Esophagus (tissue), 2 donors: ENCODE measurements at regions not wholly inside any gene's neighbourhood (a gene's known extent, or its start where the extent isn't known, plus 50 kb on each side); places are given as distances from the start of the nearest gene placed in this dataset.
"Not testable (repeated sequence)": the region's sequence is repeated elsewhere in the genome, so short reads cannot be mapped to it uniquely, and the experiment has no call there.

Source experiments
- H3K27ac ChIP-seq, 2 donors: one replicate each; pipeline ENCODE4 v1.5.1; 2013; ENCODE audit warnings: low read depth in 2 of 2, mild to moderate bottlenecking in 2 of 2, inconsistent platforms in 1 of 2, low read length in 1 of 2, moderate library complexity in 1 of 2
- H3K27me3 ChIP-seq, 2 donors: one replicate each; pipeline ENCODE4 v1.6.1; 2013; ENCODE audit warnings: low read length in 2 of 2, control low read depth in 1 of 2, mild to moderate bottlenecking in 1 of 2; ENCODE audit not compliant: insufficient read depth in 2 of 2, control insufficient read depth in 1 of 2
- H3K36me3 ChIP-seq, 2 donors: one replicate each; pipeline ENCODE4 v1.6.1; 2013; ENCODE audit warnings: low read length in 1 of 2; ENCODE audit not compliant: control insufficient read depth in 2 of 2, insufficient read depth in 2 of 2
- H3K4me1 ChIP-seq, 2 donors: one replicate each; pipeline ENCODE4 v1.6.1; 2013; ENCODE audit warnings: low read length in 1 of 2; ENCODE audit not compliant: control insufficient read depth in 2 of 2, insufficient read depth in 2 of 2
- H3K4me3 ChIP-seq, 2 donors: one replicate each; pipeline ENCODE4 v1.5.1; 2013; ENCODE audit warnings: low read length in 2 of 2, mild to moderate bottlenecking in 2 of 2, low read depth in 1 of 2, moderate library complexity in 1 of 2
- H3K9me3 ChIP-seq, 2 donors: one replicate each; pipeline ENCODE4 v1.6.1; 2013; ENCODE audit warnings: mild to moderate bottlenecking in 2 of 2, low read depth in 1 of 2, low read length in 1 of 2, moderate library complexity in 1 of 2; ENCODE audit not compliant: control insufficient read depth in 2 of 2, insufficient read depth in 1 of 2
- WGBS, 2 donors: extraction: QIAGEN DNeasy Blood & Tissue Kit; methylation state at CpG; one replicate each; pipeline ENCODE4 v1.1.7; 2013; 5-methylcytosine and 5-hydroxymethylcytosine counted together
- donor health status: healthy with polysubstance abuse.
- donor health status: Bipolar disorder and iron deficiency.

DNA sequence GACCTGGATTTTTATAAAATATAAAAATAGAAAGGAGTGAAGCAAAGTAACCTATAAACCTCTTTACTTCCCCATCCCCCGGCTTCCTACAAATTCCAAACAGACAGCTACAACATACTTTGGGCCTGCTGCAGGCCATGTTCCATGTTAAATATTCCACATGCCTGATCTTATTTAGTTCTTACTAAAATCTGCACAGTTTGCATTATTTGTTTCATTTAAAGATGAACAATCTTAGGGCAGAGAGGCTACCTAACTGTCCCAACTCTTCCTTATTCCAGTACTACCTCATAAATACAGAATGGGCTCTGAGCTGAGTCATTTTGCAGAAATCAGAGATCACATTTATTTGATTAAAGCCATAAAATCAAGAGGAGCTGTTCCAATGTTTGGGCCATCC lies 665.0 kb downstream of the PDCD6IP start:
- Histone ChIP-seq H3K27me3 (no peaks in the 10 kb centered on the region), H3K27ac (no peak overlapping the region), H3K36me3 (no peaks in the 10 kb centered on the region), H3K4me1 (no peaks in the 10 kb centered on the region), H3K9me3 (peaks cover 2 to 3% of the 10 kb centered on the region in 2 donors), H3K4me3 (no peak overlapping the region)
- 86% methylated on average over 1 of the region's 1 CpG for WGBS, 2 donors

DNA sequence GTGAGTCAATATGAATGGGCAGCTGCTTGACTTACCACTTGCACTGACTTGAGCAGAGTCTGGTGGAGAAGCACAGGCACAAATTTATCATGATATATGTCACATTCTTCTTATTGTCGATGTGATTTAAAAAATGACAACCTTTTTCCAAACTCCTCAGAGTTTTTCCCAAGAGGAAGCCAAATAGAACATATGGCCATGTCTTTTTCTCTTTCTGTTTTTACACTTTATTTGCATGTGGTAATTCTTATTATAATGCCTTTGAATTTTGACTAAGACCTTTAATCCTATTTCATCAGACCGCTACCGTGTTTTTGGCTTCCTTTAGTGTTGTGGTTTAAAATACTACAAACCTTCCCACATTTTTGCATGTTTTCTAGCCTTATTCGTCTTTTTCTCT lies 666.2 kb downstream of the PDCD6IP start:
- Histone ChIP-seq H3K27ac (no peak overlapping the region), H3K36me3 (no peaks in the 10 kb centered on the region), H3K4me1 (no peaks in the 10 kb centered on the region), H3K27me3 (no peaks in the 10 kb centered on the region), H3K9me3 (peaks cover 2 to 3% of the 10 kb centered on the region in 2 donors), H3K4me3 (no peak overlapping the region)
- 62 to 66% methylated on average over 4 of the region's 4 CpGs for WGBS, 2 donors

DNA sequence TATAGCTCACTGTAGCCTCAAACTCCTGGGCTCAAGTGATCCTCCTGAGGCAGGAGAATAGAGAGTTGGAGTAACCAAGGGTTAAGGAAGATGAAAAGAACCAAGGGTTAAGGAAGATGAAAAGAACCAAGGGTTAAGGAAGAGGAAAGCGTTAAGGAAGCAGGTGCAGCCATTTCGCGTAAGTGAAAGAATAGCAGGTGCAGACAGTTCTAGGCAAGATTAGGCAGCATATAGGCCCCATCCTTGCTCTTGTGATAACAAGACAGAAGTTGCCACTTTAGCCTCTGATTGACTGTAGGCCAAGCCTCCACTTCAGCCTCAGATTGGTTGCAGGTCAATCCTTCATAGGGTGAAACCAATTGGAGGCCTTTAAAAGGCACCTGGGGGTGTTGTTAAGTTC lies 677.4 kb downstream of the PDCD6IP start:
- Histone ChIP-seq H3K27ac (no peak overlapping the region), H3K27me3 (no peaks in the 10 kb centered on the region), H3K4me1 (no peaks in the 10 kb centered on the region), H3K9me3 (no peaks in the 10 kb centered on the region), H3K36me3 (no peaks in the 10 kb centered on the region), H3K4me3 (no peak overlapping the region)
- 78 to 84% methylated on average over 3 of the region's 3 CpGs for WGBS, 2 donors

DNA sequence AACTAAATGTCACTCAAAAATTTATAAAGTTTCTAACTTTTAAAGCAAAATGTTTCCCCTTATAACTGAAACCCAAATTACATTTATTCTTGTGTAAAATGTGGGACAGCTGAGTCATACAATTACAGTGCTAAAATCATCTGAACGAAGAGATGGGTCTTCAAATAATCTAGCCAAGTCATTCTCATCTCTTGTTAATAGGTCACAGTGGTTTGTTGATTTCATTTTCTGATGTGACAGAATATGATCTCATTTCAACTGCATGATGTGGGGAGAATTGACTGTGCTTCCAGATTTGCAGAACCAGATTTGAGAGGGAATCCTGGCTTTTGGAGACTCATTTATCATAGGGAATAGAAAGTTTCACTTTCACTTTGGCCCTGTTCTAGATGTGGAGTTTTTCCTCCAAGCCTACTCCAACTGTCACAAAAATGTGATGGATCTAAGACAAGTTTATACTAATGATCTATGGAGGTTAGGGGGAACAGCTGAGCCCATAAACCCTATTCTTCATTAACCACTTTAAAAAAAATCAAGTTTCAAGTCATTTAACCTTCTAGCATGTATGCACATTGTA lies 685.0 kb downstream of the PDCD6IP start:
- Histone ChIP-seq H3K36me3 (no peaks in the 10 kb centered on the region), H3K27me3 (no peaks in the 10 kb centered on the region), H3K9me3 (no peaks in the 10 kb centered on the region), H3K4me1 (no peaks in the 10 kb centered on the region), H3K4me3 (no peak overlapping the region), H3K27ac (no peak overlapping the region)
- WGBS, 2 donors, result 41 to 69% methylated on average over 1 of the region's 1 CpG

DNA sequence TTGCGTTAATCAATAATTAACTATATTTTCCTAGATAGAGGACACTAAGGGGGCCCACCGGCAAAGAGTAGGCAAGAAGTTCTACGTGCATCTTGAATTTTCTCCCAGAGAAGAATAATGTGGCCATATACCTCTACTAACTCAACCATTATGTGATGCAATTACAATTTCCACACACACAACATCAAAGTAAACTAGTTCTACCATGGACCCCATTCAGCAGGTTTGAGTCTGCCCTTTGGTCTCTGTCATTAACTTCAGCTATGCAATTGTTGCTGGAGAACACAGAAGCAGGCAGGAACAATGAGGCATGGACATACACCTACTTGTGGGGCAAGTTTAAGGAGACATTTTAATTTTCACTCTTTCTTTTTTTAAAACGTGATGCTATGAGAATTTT lies 705.9 kb downstream of the PDCD6IP start:
- Histone ChIP-seq H3K27me3 (no peaks in the 10 kb centered on the region), H3K36me3 (no peaks in the 10 kb centered on the region), H3K27ac (no peak overlapping the region), H3K4me3 (no peak overlapping the region), H3K4me1 (no peaks in the 10 kb centered on the region), H3K9me3 (no peaks in the 10 kb centered on the region)
- 74 to 83% methylated on average over 4 of the region's 4 CpGs for WGBS, 2 donors

DNA sequence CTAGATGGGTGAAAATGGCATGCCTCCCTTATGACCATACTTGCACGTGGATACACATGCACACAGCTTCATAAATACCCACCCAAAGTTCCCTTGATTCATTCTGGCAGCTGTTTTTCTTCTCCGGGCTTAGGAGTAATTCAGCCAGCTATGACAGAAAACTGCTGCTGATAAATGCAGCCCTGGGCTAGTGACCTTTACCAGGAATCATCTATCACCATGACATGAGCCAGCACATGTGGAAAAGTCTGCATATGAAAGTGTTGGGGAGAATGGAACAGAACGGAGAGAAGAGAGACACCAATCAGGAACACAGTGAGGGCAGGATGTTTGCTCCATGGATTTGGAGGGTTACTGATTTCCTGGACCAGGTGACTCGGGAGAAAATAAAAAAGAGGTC lies 706.3 kb downstream of the PDCD6IP start:
- H3K36me3 ChIP-seq, result no peaks in the 10 kb centered on the region
- H3K4me1 ChIP-seq, result no peaks in the 10 kb centered on the region
- H3K27me3 ChIP-seq, result no peaks in the 10 kb centered on the region
- H3K27ac ChIP-seq, result no peak overlapping the region
- WGBS, 2 donors, result 29 to 38% methylated on average over 4 of the region's 4 CpGs
- H3K4me3 ChIP-seq, result no peak overlapping the region
- H3K9me3 ChIP-seq, result no peaks in the 10 kb centered on the region

DNA sequence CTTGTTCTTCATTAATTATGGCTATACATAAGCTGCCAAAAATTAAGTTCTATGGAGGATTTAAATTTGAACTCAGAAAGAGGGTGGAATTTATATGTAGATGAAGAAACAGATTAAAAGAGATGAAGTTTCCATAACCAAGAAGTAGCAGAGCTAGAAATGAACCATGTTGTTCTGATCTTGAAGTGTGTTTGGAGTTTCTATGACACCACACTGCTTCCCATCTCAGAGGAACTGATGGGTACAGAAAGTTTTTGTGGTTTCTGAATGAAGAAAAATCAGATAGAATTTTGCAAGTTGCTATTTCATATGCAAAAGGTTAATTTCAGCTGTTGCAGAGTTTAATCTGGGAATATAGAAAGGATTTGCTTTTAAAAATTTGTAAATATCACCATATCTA lies 710.3 kb downstream of the PDCD6IP start:
- Histone ChIP-seq H3K27me3 (no peaks in the 10 kb centered on the region), H3K36me3 (no peaks in the 10 kb centered on the region), H3K9me3 (no peaks in the 10 kb centered on the region), H3K27ac (no peak overlapping the region), H3K4me1 (no peaks in the 10 kb centered on the region), H3K4me3 (no peak overlapping the region)

DNA sequence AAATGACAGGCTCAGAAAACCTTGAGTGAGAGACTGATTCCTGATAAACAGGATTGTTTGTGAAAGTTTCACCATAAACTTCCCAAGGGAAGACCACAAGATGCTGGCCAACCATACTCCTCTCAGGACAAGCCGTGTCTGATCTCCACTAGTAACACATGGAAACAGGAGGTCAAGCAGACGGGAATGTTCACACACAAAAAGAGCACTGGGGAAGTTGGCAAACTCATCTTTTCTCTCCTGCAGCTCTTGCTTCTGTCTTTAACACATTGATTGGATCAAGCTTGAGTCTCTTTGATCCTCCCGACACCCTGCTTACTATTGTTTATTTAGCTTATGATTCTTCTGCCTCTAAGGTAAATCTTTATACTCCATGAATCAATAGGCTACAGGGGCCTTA lies 713.5 kb downstream of the PDCD6IP start:
- no peaks in the 10 kb centered on the region for H3K9me3 ChIP-seq
- no peaks in the 10 kb centered on the region for H3K4me1 ChIP-seq
- H3K36me3 ChIP-seq, result no peaks in the 10 kb centered on the region
- no peak overlapping the region for H3K27ac ChIP-seq
- H3K27me3 ChIP-seq, result no peaks in the 10 kb centered on the region
- 28 to 35% methylated on average over 3 of the region's 3 CpGs for WGBS, 2 donors
- H3K4me3 ChIP-seq, result no peak overlapping the region

DNA sequence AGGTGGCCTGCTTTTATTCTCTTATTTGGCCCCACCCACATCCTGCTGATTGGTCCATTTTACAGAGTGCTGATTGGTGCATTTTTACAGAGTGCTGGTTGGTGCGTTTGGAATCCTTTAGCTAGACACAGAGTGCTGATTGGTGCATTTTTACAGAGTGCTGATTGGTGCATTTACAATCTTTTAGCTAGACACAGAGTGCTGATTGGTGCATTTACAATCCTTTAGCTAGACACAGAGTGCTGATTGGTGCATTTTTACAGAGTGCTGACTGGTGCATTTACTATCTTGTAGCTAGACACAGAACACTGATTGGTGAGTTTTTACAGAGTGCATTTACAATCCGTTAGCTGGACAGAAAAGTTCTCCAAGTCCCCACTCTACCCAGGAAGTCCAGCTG lies 720.6 kb downstream of the PDCD6IP start:
- 83 to 95% methylated on average over 2 of the region's 2 CpGs for WGBS, 2 donors

DNA sequence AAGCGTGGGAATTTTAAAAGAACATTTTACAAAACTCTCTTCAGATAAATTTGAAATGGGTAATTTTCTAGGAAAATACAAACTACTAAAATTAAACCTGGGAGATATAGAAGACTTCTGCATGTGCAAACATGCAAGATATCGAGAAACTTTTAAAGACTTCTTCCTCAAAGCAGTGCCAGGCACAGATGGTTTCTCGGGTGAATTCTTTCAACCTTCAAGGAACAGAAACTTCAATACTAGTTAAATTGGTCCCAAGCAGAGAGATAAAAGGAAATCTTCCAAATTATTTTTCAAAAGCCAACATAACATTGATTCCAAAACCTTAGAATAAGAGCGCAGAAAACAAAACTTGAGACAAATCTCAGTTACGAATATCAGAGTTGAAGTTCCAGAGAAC lies 732.7 kb downstream of the PDCD6IP start:
- H3K27me3 ChIP-seq, result no peaks in the 10 kb centered on the region
- H3K36me3 ChIP-seq, result no peaks in the 10 kb centered on the region
- no peaks in the 10 kb centered on the region for H3K4me1 ChIP-seq
- H3K9me3 ChIP-seq, result no peaks in the 10 kb centered on the region
- no peak overlapping the region for H3K4me3 ChIP-seq
- H3K27ac ChIP-seq, result no peak overlapping the region
- WGBS, 2 donors, result 78 to 80% methylated on average over 5 of the region's 5 CpGs

More for the DNA sequence above, 720.6 kb downstream of the PDCD6IP start:
- not testable (repeated sequence) for H3K27me3 ChIP-seq, H3K9me3 ChIP-seq, H3K27ac ChIP-seq, H3K4me3 ChIP-seq, H3K36me3 ChIP-seq, H3K4me1 ChIP-seq
